PC-9 (cell line): ENCODE measurements at regions not wholly inside any gene's neighbourhood (a gene's known extent, or its start where the extent isn't known, plus 50 kb on each side); places are given as distances from the start of the nearest gene placed in this dataset.

Source experiments
- BruUV-seq: library from RNA; stranded (reverse); fragments of 400-500 nt; replicated peaks from 2 replicates; lab custom pipeline; 2021; lab: Mats Ljungman, UMichigan
- CTCF ChIA-PET: fragments of 300-600 bp; sonication (Branson Sonifier 250); formaldehyde crosslinking; loops from one replicate; lab custom pipeline; 2022; ENCODE audit warnings: antibody characterized with exemption; lab: Charles Lee
- POLR2A ChIA-PET: fragments of 300-600 bp; sonication (Branson Sonifier 250); formaldehyde crosslinking; loops from one replicate; lab custom pipeline; 2022; ENCODE audit warnings: antibody characterized with exemption; ENCODE audit not compliant: unreplicated experiment; lab: Charles Lee
- DNase-seq, 2 experiments: peaks; one replicate each; pipeline versions ENCODE4 v3.0.0 to v3.0.0-alpha.2; 2015 to 2022; ENCODE audit warnings: mixed read lengths in 1 of 2
- H2AFZ ChIP-seq: fragments of 200-600 bp; sonication (generic); 2 replicates; pipeline ENCODE4 v1.8.1; 2017; ENCODE audit warnings: antibody characterized with exemption
- H3F3A ChIP-seq: fragments of 200-600 bp; sonication (generic); 2 replicates; pipeline ENCODE4 v1.8.1; 2017; ENCODE audit warnings: antibody characterized with exemption, mild to moderate bottlenecking, low read depth; ENCODE audit not compliant: insufficient read depth
- H3K27ac ChIP-seq: fragments of 200-600 bp; sonication (generic); 2 replicates; pipeline ENCODE4 v1.6.1; 2016; ENCODE audit warnings: mixed run types
- H3K27me3 ChIP-seq: fragments of 200-600 bp; sonication (generic); 2 replicates; pipeline ENCODE4 v1.6.1; 2016; ENCODE audit warnings: low read depth, mixed run types; ENCODE audit not compliant: insufficient read depth
- H3K36me3 ChIP-seq: fragments of 200-600 bp; sonication (generic); 2 replicates; pipeline ENCODE4 v1.6.1; 2016; ENCODE audit warnings: low read depth, mixed run types
- H3K4me1 ChIP-seq: fragments of 200-600 bp; sonication (generic); replicated peaks from 2 replicates; pipeline ENCODE4 v1.6.1; 2016; ENCODE audit warnings: mixed run types; ENCODE audit not compliant: insufficient read depth
- H3K4me2 ChIP-seq: fragments of 200-600 bp; sonication (generic); 2 replicates; pipeline ENCODE4 v1.6.1; 2017; ENCODE audit warnings: mixed run types
- H3K4me3 ChIP-seq: fragments of 200-600 bp; sonication (generic); 2 replicates; pipeline ENCODE4 v1.6.1; 2016; ENCODE audit warnings: mixed run types
- H3K79me2 ChIP-seq: fragments of 200-600 bp; sonication (generic); 2 replicates; pipeline ENCODE4 v1.6.1; 2017; ENCODE audit warnings: low read depth, mixed run types
- H3K9me2 ChIP-seq: fragments of 200-600 bp; sonication (generic); 2 replicates; pipeline ENCODE4 v1.8.1; 2017; ENCODE audit warnings: mild to moderate bottlenecking; ENCODE audit not compliant: insufficient read depth
- H3K9me3 ChIP-seq: fragments of 200-600 bp; sonication (generic); 2 replicates; pipeline ENCODE4 v1.8.1; 2016; ENCODE audit warnings: low read depth; ENCODE audit not compliant: insufficient read depth
- H4K20me1 ChIP-seq: fragments of 200-600 bp; sonication (generic); 2 replicates; pipeline ENCODE4 v1.8.1; 2017; ENCODE audit not compliant: insufficient read depth
- CTCF ChIP-seq: fragments of 200-600 bp; sonication (generic); conservative IDR thresholded peaks from 2 replicates; pipeline ENCODE4 v1.6.1; 2017; ENCODE audit warnings: mixed run types, antibody characterized with exemption, mild to moderate bottlenecking, moderate library complexity
- EZH2 ChIP-seq: fragments of 200-600 bp; sonication (generic); IDR thresholded peaks from 2 replicates; pipeline ENCODE4 v1.8.0; 2017; ENCODE audit warnings: antibody characterized with exemption, low read depth
- intact Hi-C: fragments of 100-400 bp; cut with micrococcal nuclease; formaldehyde crosslinking; loops from one replicate; pipeline ENCODE4 v1.10.0; 2022; ENCODE audit not compliant: unreplicated experiment

- Histone ChIP-seq H3K9me3 (no peaks in the 10 kb centered on the region), H3K79me2 (no peaks in the 10 kb centered on the region), H4K20me1 (no peaks in the 10 kb centered on the region; the same call in 1 of the 2 replicates), H3K9me2 (no peaks in the 10 kb centered on the region), H3K4me2 (no peak overlapping the region), H3K4me3 (no peak overlapping the region), H3K27ac (no peak overlapping the region), H2AFZ (no peak overlapping the region), H3K27me3 (peaks cover 9% of the 10 kb centered on the region; the same call in 1 of the 2 replicates), H3F3A (no peaks in the 10 kb centered on the region), H3K36me3 (no peaks in the 10 kb centered on the region), H3K4me1 (no peaks in the 10 kb centered on the region)
- TF ChIP-seq CTCF: no peak
- no peak for TF ChIP-seq EZH2
- DNase-seq: no peak
- no TSS peak for BruUV-seq
- intact Hi-C loops: no loop called here
- ChIA-PET CTCF (no interaction called here), POLR2A (no interaction called here)
Observed at GRCh38 chr16:65876624-65877023, 489.9 kb upstream of the CDH5 start.

- Histone ChIP-seq H3F3A (no peaks in the 10 kb centered on the region), H3K4me2 (no peak overlapping the region), H4K20me1 (no peaks in the 10 kb centered on the region), H3K4me1 (no peaks in the 10 kb centered on the region), H3K4me3 (no peak overlapping the region), H3K79me2 (no peaks in the 10 kb centered on the region), H3K36me3 (no peaks in the 10 kb centered on the region), H3K9me2 (no peaks in the 10 kb centered on the region), H3K27ac (no peak overlapping the region), H3K9me3 (no peaks in the 10 kb centered on the region), H3K27me3 (peaks cover 15% of the 10 kb centered on the region), H2AFZ (no peak overlapping the region)
- TF ChIP-seq CTCF (no peak), EZH2 (no peak)
- intact Hi-C loops: no loop called here
- DNase-seq: no peak
- ChIA-PET CTCF (no interaction called here), POLR2A (no interaction called here)
- BruUV-seq: no TSS peak
Observed at GRCh38 chr16:65876056-65876408, 490.5 kb upstream of the CDH5 start.

- Histone ChIP-seq H4K20me1 (no peaks in the 10 kb centered on the region), H3K27ac (no peak overlapping the region), H3K9me2 (no peaks in the 10 kb centered on the region), H3K4me2 (no peak overlapping the region), H3K9me3 (no peaks in the 10 kb centered on the region), H3K79me2 (no peaks in the 10 kb centered on the region), H3K4me1 (no peaks in the 10 kb centered on the region), H3K4me3 (no peak overlapping the region), H2AFZ (no peak overlapping the region), H3K36me3 (no peaks in the 10 kb centered on the region), H3K27me3 (peaks cover 15% of the 10 kb centered on the region), H3F3A (no peaks in the 10 kb centered on the region)
- intact Hi-C loops: no loop called here
- TF ChIP-seq CTCF (no peak), EZH2 (no peak)
- no TSS peak for BruUV-seq
- CTCF ChIA-PET: no interaction called here
- DNase-seq: no peak
- POLR2A ChIA-PET: no interaction called here
Observed at GRCh38 chr16:65875381-65876055, 491.0 kb upstream of the CDH5 start.
